Breast epithelium (tissue), 4 donors: ENCODE measurements at regions not wholly inside any gene's neighbourhood (a gene's known extent, or its start where the extent isn't known, plus 50 kb on each side); places are given as distances from the start of the nearest gene placed in this dataset.
"Not testable (repeated sequence)": the region's sequence is repeated elsewhere in the genome, so short reads cannot be mapped to it uniquely, and the experiment has no call there.

Experiments used
- DNase-seq, 2 donors: peaks; one replicate each; pipeline ENCODE4 v3.0.0-alpha.2; 2019; ENCODE audit warnings: low spot score in 2 of 2
- H3K27ac ChIP-seq, 2 donors: fragments of 200-600 bp; sonication (generic) in 1 of 2; one replicate each; pipeline ENCODE4 v1.5.1; 2016 to 2019; ENCODE audit warnings: mild to moderate bottlenecking in 1 of 2
- H3K27me3 ChIP-seq, 2 donors: fragments of 200-600 bp; sonication (generic) in 1 of 2; one replicate each; pipeline versions ENCODE4 v1.5.1 to v1.6.0; 2017 to 2019; ENCODE audit warnings: control low read depth in 1 of 2, mild to moderate bottlenecking in 1 of 2
- H3K36me3 ChIP-seq: fragments of 200-600 bp; one replicate; pipeline ENCODE4 v1.5.1; 2019
- H3K4me1 ChIP-seq, 2 donors: fragments of 200-600 bp; sonication (generic); one replicate each; pipeline ENCODE4 v1.5.1; 2016 to 2019; ENCODE audit warnings: control low read depth in 1 of 2
- H3K4me3 ChIP-seq, 3 donors: fragments of 200-600 bp; sonication (generic); 1 replicate in 2 of 3; 2 replicates in 1 of 3; pipeline ENCODE4 v1.5.1; 2016 to 2019; ENCODE audit warnings: mild to moderate bottlenecking in 3 of 3, moderate library complexity in 2 of 3
- H3K9me3 ChIP-seq, 2 donors: fragments of 200-600 bp; sonication (generic) in 1 of 2; one replicate each; pipeline ENCODE4 v1.5.1; 2016 to 2019; ENCODE audit warnings: control low read depth in 1 of 2
- POLR2A ChIP-seq: fragments of 450-650 bp; IDR thresholded peaks from one replicate; pipeline ENCODE4 v1.6.1; 2016; ENCODE audit warnings: antibody characterized with exemption, mild to moderate bottlenecking, moderate library complexity
- POLR2AphosphoS5 ChIP-seq, 3 donors: sonication (generic); formaldehyde crosslinking; IDR thresholded peaks; one replicate each; pipeline ENCODE4 v1.6.1; 2017; ENCODE audit warnings: antibody characterized with exemption in 3 of 3
- intact Hi-C: fragments of 100-400 bp; cut with DNase I; formaldehyde crosslinking; loops from one replicate; pipeline ENCODE4 v1.15.1; 2023; ENCODE audit warnings: low total_unique reads
- TF ChIP-seq, protein P1 (sequence below), 3 donors: fragments of 450-650 bp; IDR thresholded peaks; one replicate each; pipeline ENCODE4 v1.5.1; 2016 to 2017; ENCODE audit warnings: antibody characterized with exemption in 3 of 3, mild to moderate bottlenecking in 3 of 3, moderate library complexity in 3 of 3

DNA sequence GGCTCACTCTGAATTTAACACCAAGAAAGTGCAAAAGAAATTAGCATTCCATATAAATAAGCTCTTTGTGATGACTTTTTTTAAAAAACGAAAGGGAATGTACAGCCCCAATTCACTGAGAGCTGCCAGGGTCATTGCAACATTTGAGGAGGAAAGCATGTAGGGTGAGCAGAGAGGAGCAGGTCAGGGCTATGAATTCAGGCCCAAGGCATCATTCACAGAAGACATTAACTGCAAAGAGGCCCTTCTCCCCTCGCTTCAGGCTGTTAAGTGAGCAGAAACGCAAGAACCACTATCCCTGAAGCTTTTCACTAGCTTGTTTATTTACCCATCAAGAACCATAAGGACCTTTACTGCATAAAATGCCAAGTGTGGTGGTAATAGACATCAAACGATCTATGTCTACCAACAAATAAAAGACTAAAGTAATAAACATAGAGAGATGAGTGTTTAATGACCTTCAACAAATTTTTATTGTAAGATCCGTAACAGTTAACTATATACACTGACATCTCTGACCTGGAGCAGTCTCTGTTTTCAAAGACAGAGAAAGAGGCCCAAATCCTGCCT is 333.1 kb upstream of the HNRNPA3 start:
- Histone ChIP-seq H3K27me3 (no peaks in the 10 kb centered on the region), H3K27ac (no peak overlapping the region), H3K4me1 (no peaks in the 10 kb centered on the region), H3K9me3 (no peaks in the 10 kb centered on the region), H3K4me3 (no peak overlapping the region), H3K36me3 (no peaks in the 10 kb centered on the region)
- intact Hi-C loops = loop anchor here (5.0 kb wide), 1 partner anchor 1527 kb away; no protein-coding TSS in a partner anchor
- TF ChIP-seq POLR2A (no peak), POLR2AphosphoS5 (IDR thresholded peaks at IDR 0.05) (no peak)
- TF ChIP-seq, protein P1, sequence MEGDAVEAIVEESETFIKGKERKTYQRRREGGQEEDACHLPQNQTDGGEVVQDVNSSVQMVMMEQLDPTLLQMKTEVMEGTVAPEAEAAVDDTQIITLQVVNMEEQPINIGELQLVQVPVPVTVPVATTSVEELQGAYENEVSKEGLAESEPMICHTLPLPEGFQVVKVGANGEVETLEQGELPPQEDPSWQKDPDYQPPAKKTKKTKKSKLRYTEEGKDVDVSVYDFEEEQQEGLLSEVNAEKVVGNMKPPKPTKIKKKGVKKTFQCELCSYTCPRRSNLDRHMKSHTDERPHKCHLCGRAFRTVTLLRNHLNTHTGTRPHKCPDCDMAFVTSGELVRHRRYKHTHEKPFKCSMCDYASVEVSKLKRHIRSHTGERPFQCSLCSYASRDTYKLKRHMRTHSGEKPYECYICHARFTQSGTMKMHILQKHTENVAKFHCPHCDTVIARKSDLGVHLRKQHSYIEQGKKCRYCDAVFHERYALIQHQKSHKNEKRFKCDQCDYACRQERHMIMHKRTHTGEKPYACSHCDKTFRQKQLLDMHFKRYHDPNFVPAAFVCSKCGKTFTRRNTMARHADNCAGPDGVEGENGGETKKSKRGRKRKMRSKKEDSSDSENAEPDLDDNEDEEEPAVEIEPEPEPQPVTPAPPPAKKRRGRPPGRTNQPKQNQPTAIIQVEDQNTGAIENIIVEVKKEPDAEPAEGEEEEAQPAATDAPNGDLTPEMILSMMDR (IDR thresholded peaks at IDR 0.05) = no peak
- no peak for DNase-seq

DNA sequence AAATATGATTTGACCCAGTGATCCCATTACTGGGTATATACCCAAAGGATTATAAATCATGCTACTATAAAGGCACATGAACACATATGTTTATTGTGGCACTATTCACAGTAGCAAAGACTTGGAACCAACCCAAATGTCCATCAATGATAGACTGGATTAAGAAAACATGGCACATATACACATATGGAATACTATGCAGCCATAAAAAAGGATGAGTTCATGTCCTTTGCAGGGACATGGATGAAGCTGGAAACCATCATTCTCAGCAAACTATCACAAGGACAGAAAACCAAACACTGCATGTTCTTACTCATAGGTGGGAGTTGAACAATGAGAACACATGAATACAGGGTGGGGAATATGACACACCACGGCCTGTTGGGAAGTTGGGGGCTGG is 330.5 kb upstream of the HNRNPA3 start:
- H3K36me3 ChIP-seq, H3K27me3 ChIP-seq, H3K4me3 ChIP-seq, intact Hi-C loops, H3K9me3 ChIP-seq, H3K27ac ChIP-seq, DNase-seq, H3K4me1 ChIP-seq: not testable (repeated sequence)

DNA sequence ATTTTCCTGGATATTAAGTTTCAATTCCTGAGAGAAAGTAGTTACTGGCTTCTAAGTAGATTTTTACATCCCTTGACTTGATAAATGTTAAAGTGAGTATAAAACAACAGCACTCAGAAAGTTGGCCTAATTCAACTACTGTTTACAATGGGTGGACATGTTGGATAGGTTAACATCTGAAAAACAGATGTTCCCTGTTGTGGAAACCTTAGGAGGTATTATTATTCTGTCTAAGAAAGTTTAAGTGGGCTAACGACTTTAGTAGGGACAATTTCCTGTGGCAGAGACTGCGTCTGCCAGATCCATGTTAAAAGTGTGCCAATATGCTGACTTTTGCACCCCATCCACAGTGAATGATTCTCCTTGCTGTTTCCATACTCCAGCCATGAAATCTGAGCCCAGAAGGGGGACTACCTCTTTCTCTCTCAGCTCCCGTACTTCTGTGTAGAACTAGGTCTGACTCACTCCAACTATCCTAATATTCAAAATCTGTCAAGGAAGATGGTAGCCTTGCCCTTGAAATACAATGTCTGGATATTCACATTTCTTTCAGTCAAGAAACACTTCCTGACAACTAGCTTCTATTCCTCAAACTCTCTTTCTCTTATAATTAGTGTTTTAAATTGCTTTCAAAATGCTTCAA is 327.5 kb upstream of the HNRNPA3 start:
- Histone ChIP-seq H3K27me3 (no peaks in the 10 kb centered on the region), H3K36me3 (no peaks in the 10 kb centered on the region), H3K4me1 (no peaks in the 10 kb centered on the region), H3K9me3 (no peaks in the 10 kb centered on the region), H3K4me3 (no peak overlapping the region), H3K27ac (no peak overlapping the region)
- TF ChIP-seq POLR2AphosphoS5 (IDR thresholded peaks at IDR 0.05) (no peak), POLR2A (no peak)
- TF ChIP-seq, protein P1 (IDR thresholded peaks at IDR 0.05) = no peak
- intact Hi-C loops = no loop called here
- no peak for DNase-seq

DNA sequence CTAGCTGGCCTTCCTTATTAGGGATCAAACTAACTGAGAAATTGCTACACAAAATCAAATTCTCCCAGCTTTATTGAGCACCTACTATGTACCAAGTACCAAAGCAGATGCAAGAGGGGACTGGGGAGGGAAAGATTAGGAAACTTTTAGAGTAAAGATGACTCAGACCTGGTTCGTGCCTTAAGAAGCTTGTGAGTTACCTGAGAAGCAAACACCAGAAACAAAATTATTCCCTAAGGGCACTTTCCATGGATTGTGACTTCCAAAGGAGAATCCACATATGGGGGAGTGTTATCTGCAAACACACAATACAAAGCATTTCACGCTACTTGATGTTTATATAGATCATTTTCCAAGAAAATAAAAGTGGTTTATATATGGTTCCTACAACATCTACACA is 326.9 kb upstream of the HNRNPA3 start:
- intact Hi-C loops = no loop called here
- TF ChIP-seq POLR2A (no peak), POLR2AphosphoS5 (IDR thresholded peaks at IDR 0.05) (no peak)
- TF ChIP-seq, protein P1 (IDR thresholded peaks at IDR 0.05) = no peak
- no peak for DNase-seq
- Histone ChIP-seq H3K27me3 (no peaks in the 10 kb centered on the region), H3K9me3 (no peaks in the 10 kb centered on the region), H3K4me3 (no peak overlapping the region), H3K27ac (no peak overlapping the region), H3K4me1 (no peaks in the 10 kb centered on the region), H3K36me3 (no peaks in the 10 kb centered on the region)

DNA sequence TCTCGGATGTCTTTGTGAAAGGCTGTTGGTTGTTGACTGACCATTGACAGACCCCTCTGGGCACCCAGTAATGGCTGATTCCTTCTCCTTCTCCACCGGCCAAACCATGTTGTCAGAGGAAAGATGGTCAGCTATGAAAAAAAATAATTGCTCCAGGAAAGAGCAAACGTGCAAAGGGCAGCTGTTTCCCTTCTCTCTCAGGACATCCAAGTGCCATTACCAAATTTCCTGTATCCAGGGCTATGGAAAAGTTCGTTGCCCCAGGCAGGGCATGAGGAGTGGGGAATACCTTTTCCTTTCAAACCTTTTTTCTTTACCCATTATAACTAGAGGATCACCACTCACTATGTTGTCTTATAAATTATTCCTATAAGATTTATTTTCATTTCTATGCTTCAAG is 321.5 kb upstream of the HNRNPA3 start:
- Histone ChIP-seq H3K4me3 (no peak overlapping the region), H3K4me1 (no peaks in the 10 kb centered on the region), H3K9me3 (no peaks in the 10 kb centered on the region), H3K27me3 (no peaks in the 10 kb centered on the region), H3K27ac (no peak overlapping the region), H3K36me3 (no peaks in the 10 kb centered on the region)
- DNase-seq = no peak
- intact Hi-C loops = no loop called here
- TF ChIP-seq, protein P1 (IDR thresholded peaks at IDR 0.05) = no peak
- TF ChIP-seq POLR2A (no peak), POLR2AphosphoS5 (IDR thresholded peaks at IDR 0.05) (no peak)
